GM23338 (cell line): ENCODE measurements at regions not wholly inside any gene's neighbourhood (a gene's known extent, or its start where the extent isn't known, plus 50 kb on each side); places are given as distances from the start of the nearest gene placed in this dataset.

Experiments used
- ATAC-seq: fragments of 200-7000 bp; cut with Tn5 transposase; 3 replicates; pipeline ENCODE4 v1.9.1; 2020
- DNase-seq: peaks from one replicate; pipeline ENCODE4 v3.0.0-alpha.2; 2015; ENCODE audit warnings: low spot score
- H2AFZ ChIP-seq: fragments of 200-600 bp; sonication (generic); 2 replicates; pipeline ENCODE4 v1.8.0; 2016; ENCODE audit warnings: antibody characterized with exemption, mild to moderate bottlenecking, moderate library complexity
- H3F3A ChIP-seq: fragments of 200-600 bp; sonication (generic); replicated peaks from 2 replicates; pipeline ENCODE4 v1.8.0; 2017; ENCODE audit warnings: antibody characterized with exemption, mixed run types, low read depth
- H3K27ac ChIP-seq: fragments of 200-600 bp; sonication (generic); 2 replicates; pipeline ENCODE4 v1.6.1; 2016; ENCODE audit warnings: low read depth
- H3K27me3 ChIP-seq: fragments of 200-600 bp; sonication (generic); 2 replicates; pipeline ENCODE4 v1.8.0; 2016; ENCODE audit warnings: mild to moderate bottlenecking, mixed run types, moderate library complexity; ENCODE audit not compliant: insufficient read depth
- H3K36me3 ChIP-seq: fragments of 200-600 bp; sonication (generic); 2 replicates; pipeline ENCODE4 v1.8.0; 2016; ENCODE audit warnings: mild to moderate bottlenecking; ENCODE audit not compliant: insufficient read depth
- H3K4me1 ChIP-seq: fragments of 200-600 bp; sonication (generic); 2 replicates; pipeline ENCODE4 v1.8.0; 2016; ENCODE audit warnings: mild to moderate bottlenecking, moderate library complexity; ENCODE audit not compliant: insufficient read depth
- H3K4me2 ChIP-seq: fragments of 200-600 bp; sonication (generic); 2 replicates; pipeline ENCODE4 v1.7.1; 2017; ENCODE audit warnings: mixed run types
- H3K4me3 ChIP-seq: fragments of 200-600 bp; sonication (generic); 2 replicates; pipeline ENCODE4 v1.6.1; 2016; ENCODE audit warnings: mixed run types
- H3K79me2 ChIP-seq: fragments of 200-600 bp; sonication (generic); replicated peaks from 2 replicates; pipeline ENCODE4 v1.8.0; 2017; ENCODE audit warnings: mild to moderate bottlenecking; ENCODE audit not compliant: insufficient read depth
- H3K9me2 ChIP-seq: fragments of 200-600 bp; sonication (generic); 2 replicates; pipeline ENCODE4 v1.8.0; 2017; ENCODE audit not compliant: insufficient read depth
- H4K20me1 ChIP-seq: fragments of 200-600 bp; sonication (generic); replicated peaks from 2 replicates; pipeline ENCODE4 v1.8.0; 2017; ENCODE audit warnings: mild to moderate bottlenecking; ENCODE audit not compliant: insufficient read depth
- H3K27ac Mint-ChIP-seq: 2 replicates; pipeline ENCODE4 v1.8.0; 2020; ENCODE audit warnings: inconsistent platforms, mild to moderate bottlenecking, moderate library complexity, mixed read lengths
- H3K27me3 Mint-ChIP-seq: 3 replicates; pipeline ENCODE4 v1.8.0; 2022; ENCODE audit warnings: low read depth, mild to moderate bottlenecking, moderate library complexity, mixed read lengths, inconsistent platforms; ENCODE audit not compliant: insufficient read depth, poor library complexity
- H3K36me3 Mint-ChIP-seq: 3 replicates; pipeline ENCODE4 v1.8.0; 2021; ENCODE audit warnings: low read depth, mild to moderate bottlenecking, inconsistent platforms, moderate library complexity, mixed read lengths
- H3K4me1 Mint-ChIP-seq: 3 replicates; pipeline ENCODE4 v1.8.0; 2020; ENCODE audit warnings: mild to moderate bottlenecking, inconsistent platforms, mixed read lengths
- H3K4me3 Mint-ChIP-seq: 3 replicates; pipeline ENCODE4 v1.8.0; 2021; ENCODE audit warnings: moderate library complexity, mild to moderate bottlenecking, inconsistent platforms, mixed read lengths
- H3K9me3 Mint-ChIP-seq: 3 replicates; pipeline ENCODE4 v1.8.0; 2020; ENCODE audit warnings: moderate library complexity, mild to moderate bottlenecking, inconsistent platforms, mixed read lengths
- CREB1 ChIP-seq: fragments of 250-450 bp; sonication (Bioruptor Pico); IDR thresholded peaks from 2 replicates; pipeline ENCODE4 v1.5.0; 2020; ENCODE audit warnings: low read depth, mild to moderate bottlenecking, moderate library complexity
- ETS1 ChIP-seq: IDR thresholded peaks from 2 replicates; pipeline ENCODE4 v1.6.1; 2016; ENCODE audit warnings: antibody characterized with exemption
- EZH2 ChIP-seq: fragments of 200-600 bp; sonication (generic); IDR thresholded peaks from one replicate; pipeline ENCODE4 v1.8.0; 2017; ENCODE audit warnings: antibody characterized with exemption, mild to moderate bottlenecking, low read depth; ENCODE audit not compliant: unreplicated experiment
- EZH2phosphoT487 ChIP-seq: fragments of 200-600 bp; sonication (generic); IDR thresholded peaks from one replicate; pipeline ENCODE4 v1.8.1; 2018; ENCODE audit warnings: antibody characterized with exemption; ENCODE audit not compliant: unreplicated experiment
- JUNB ChIP-seq: IDR thresholded peaks from one replicate; pipeline ENCODE4 v1.6.1; 2016; ENCODE audit warnings: antibody characterized with exemption; ENCODE audit not compliant: unreplicated experiment
- POLR2AphosphoS5 ChIP-seq: IDR thresholded peaks from 2 replicates; pipeline ENCODE4 v1.6.1; 2016; ENCODE audit warnings: antibody characterized with exemption, low read depth
- ZNF331 ChIP-seq: fragments of 250-450 bp; sonication (Bioruptor Pico); IDR thresholded peaks from 2 replicates; pipeline ENCODE4 v1.5.0; 2020; ENCODE audit warnings: low read depth, mild to moderate bottlenecking, moderate library complexity
- ZNF462 ChIP-seq: fragments of 250-450 bp; sonication (Bioruptor Pico); IDR thresholded peaks from 2 replicates; pipeline ENCODE4 v1.5.0; 2020; ENCODE audit warnings: mild to moderate bottlenecking, moderate library complexity
- TF ChIP-seq, protein P1 (sequence below), 2 experiments: fragments of 200-600 bp in 1 of 2; sonication (generic) in 1 of 2; conservative IDR thresholded peaks; 2 replicates each; pipeline versions ENCODE4 v1.5.1 to v1.6.1; 2016 to 2017; ENCODE audit warnings: antibody characterized with exemption in 2 of 2, low read depth in 2 of 2, mild to moderate bottlenecking in 2 of 2, moderate library complexity in 1 of 2

- no peaks in the 10 kb centered on the region for H4K20me1 ChIP-seq
- Mint-ChIP-seq H3K27me3 (no peaks in the 10 kb centered on the region), H3K36me3 (no peaks in the 10 kb centered on the region), H3K27ac (no peak overlapping the region), H3K4me1 (peaks cover 3% of the 10 kb centered on the region; the same call in 1 of the 3 replicates), H3K9me3 (no peaks in the 10 kb centered on the region), H3K4me3 (no peak overlapping the region)
- ATAC-seq (no peak), DNase-seq (no peak)
- no peak overlapping the region for H3K4me3 ChIP-seq
- H3K79me2 ChIP-seq, result no peaks in the 10 kb centered on the region
- no peaks in the 10 kb centered on the region for H3K4me1 ChIP-seq
- H2AFZ ChIP-seq, result no peak overlapping the region; the same call in 1 of the 2 replicates
- no peaks in the 10 kb centered on the region for H3K27me3 ChIP-seq
- H3K36me3 ChIP-seq, result no peaks in the 10 kb centered on the region
- no peak overlapping the region for H3K4me2 ChIP-seq
- TF ChIP-seq CREB1 (CRISPR knock-in tag) (no peak), ZNF462 (CRISPR knock-in tag) (no peak), EZH2 (no peak), JUNB (no peak), POLR2AphosphoS5 (no peak), ZNF331 (CRISPR knock-in tag) (no peak), ETS1 (no peak), EZH2phosphoT487 (no peak)
- TF ChIP-seq, protein P1, sequence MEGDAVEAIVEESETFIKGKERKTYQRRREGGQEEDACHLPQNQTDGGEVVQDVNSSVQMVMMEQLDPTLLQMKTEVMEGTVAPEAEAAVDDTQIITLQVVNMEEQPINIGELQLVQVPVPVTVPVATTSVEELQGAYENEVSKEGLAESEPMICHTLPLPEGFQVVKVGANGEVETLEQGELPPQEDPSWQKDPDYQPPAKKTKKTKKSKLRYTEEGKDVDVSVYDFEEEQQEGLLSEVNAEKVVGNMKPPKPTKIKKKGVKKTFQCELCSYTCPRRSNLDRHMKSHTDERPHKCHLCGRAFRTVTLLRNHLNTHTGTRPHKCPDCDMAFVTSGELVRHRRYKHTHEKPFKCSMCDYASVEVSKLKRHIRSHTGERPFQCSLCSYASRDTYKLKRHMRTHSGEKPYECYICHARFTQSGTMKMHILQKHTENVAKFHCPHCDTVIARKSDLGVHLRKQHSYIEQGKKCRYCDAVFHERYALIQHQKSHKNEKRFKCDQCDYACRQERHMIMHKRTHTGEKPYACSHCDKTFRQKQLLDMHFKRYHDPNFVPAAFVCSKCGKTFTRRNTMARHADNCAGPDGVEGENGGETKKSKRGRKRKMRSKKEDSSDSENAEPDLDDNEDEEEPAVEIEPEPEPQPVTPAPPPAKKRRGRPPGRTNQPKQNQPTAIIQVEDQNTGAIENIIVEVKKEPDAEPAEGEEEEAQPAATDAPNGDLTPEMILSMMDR (conservative IDR thresholded peaks at IDR 0.05; ENCODE audit: low read depth in 2 of 2), result no peak
- H3K9me2 ChIP-seq, result no peaks in the 10 kb centered on the region
- no peaks in the 10 kb centered on the region for H3F3A ChIP-seq
- H3K27ac ChIP-seq, result no peak overlapping the region
Measured at GRCh38 chr15:38090678-38091077, 156.2 kb downstream of the TMCO5A start.
